Lung (tissue), 11 donors: ENCODE measurements at regions not wholly inside any gene's neighbourhood (a gene's known extent, or its start where the extent isn't known, plus 50 kb on each side); places are given as distances from the start of the nearest gene placed in this dataset.

Experiments
- ATAC-seq: fragments of 200-7000 bp; cut with Tn5 transposase; one replicate; pipeline ENCODE4 v1.9.1; 2020; ENCODE audit warnings: moderate number of reproducible peaks; ENCODE audit not compliant: insufficient read depth, low FRiP score
- DNase-seq, 3 donors: peaks; one replicate each; pipeline ENCODE4 v3.0.0-alpha.2; 2013 to 2017
- H3K27ac ChIP-seq, 2 donors: one replicate each; pipeline ENCODE4 v1.5.1; 2013; ENCODE audit warnings: mild to moderate bottlenecking in 2 of 2, moderate library complexity in 2 of 2, control low read depth in 1 of 2, inconsistent platforms in 1 of 2, low read depth in 1 of 2, low read length in 1 of 2
- H3K27me3 ChIP-seq, 3 donors: one replicate each; pipeline ENCODE4 v1.5.1; 2013; ENCODE audit warnings: low read length in 2 of 3; ENCODE audit not compliant: control insufficient read depth in 3 of 3, insufficient read depth in 3 of 3
- H3K36me3 ChIP-seq, 4 donors: one replicate each; pipeline ENCODE4 v1.5.1; 2013; ENCODE audit warnings: low read length in 4 of 4, mild to moderate bottlenecking in 1 of 4, moderate library complexity in 1 of 4; ENCODE audit not compliant: control insufficient read depth in 4 of 4, insufficient read depth in 4 of 4
- H3K4me1 ChIP-seq, 5 donors: one replicate each; pipeline ENCODE4 v1.5.1; 2013; ENCODE audit warnings: low read length in 5 of 5, mild to moderate bottlenecking in 2 of 5, moderate library complexity in 1 of 5; ENCODE audit not compliant: control insufficient read depth in 5 of 5, insufficient read depth in 5 of 5
- H3K4me3 ChIP-seq: one replicate; pipeline ENCODE4 v1.5.1; 2013; ENCODE audit warnings: mild to moderate bottlenecking, control low read depth, moderate library complexity
- H3K9ac ChIP-seq, 2 donors: one replicate each; pipeline ENCODE4 v1.5.1; 2013; ENCODE audit warnings: low read length in 2 of 2, control low read depth in 1 of 2; ENCODE audit not compliant: insufficient read depth in 1 of 2
- H3K9me3 ChIP-seq, 4 donors: one replicate each; pipeline ENCODE4 v1.5.1; 2013; ENCODE audit warnings: low read length in 3 of 4, mild to moderate bottlenecking in 1 of 4, moderate library complexity in 1 of 4; ENCODE audit not compliant: control insufficient read depth in 4 of 4, insufficient read depth in 3 of 4
- WGBS, 2 donors: extraction: QIAGEN DNeasy Blood & Tissue Kit; methylation state at CpG; one replicate each; pipeline ENCODE4 v1.1.7; 2013; 5-methylcytosine and 5-hydroxymethylcytosine counted together
- TF ChIP-seq, protein P1 (sequence below): IDR thresholded peaks from 2 replicates; pipeline ENCODE4 v1.5.1; 2012; ENCODE audit warnings: mild to moderate bottlenecking; ENCODE audit errors: control extremely low read depth, extremely low read depth
- donor health status: control.
- donor health status: control.
- donor health status: Bipolar disorder and iron deficiency.
- donor health status: healthy.
- donor health status: DM: yes; HTN: yes; CAD: no.

DNA sequence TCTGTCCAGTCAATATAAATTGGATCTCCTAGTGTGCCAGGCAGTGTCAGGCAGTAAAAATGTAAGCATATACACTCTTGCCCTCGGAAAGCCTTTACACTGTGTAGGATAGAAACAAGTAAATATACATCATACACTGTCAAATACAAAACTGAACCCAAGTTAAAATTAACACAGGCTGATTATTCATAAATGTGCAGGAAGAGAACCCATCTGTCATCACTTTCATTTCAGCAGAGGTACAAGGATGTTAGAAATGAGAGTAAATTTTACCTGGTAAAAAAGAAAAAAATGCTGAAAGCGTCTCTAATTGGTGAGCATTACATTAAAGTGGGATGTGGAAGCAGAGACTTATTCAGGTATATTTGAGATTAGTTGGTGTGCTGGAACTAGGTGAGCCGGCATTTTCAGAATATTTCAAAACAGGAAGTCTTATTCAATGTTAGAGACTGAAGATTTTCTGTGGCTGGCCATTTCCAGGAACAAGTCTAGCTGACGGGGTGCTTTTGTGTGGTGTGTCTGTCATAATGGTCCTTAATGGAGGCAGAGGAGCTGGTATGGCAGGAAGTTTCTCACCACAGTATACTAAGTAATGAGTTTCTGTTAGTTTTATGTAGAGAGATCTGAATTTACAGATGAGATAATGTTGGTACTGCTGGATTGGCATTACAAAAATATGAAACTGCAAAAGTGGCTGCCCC, 192.6 kb downstream of the CASP12 start:
- H3K9me3 ChIP-seq, result no peaks in the 10 kb centered on the region
- 23 to 24% methylated on average over 4 of the region's 4 CpGs for WGBS, 2 donors
- no peak overlapping the region for H3K9ac ChIP-seq
- no peaks in the 10 kb centered on the region for H3K27me3 ChIP-seq
- no peaks in the 10 kb centered on the region for H3K36me3 ChIP-seq
- no peak overlapping the region for H3K27ac ChIP-seq
- TF ChIP-seq, protein P1, sequence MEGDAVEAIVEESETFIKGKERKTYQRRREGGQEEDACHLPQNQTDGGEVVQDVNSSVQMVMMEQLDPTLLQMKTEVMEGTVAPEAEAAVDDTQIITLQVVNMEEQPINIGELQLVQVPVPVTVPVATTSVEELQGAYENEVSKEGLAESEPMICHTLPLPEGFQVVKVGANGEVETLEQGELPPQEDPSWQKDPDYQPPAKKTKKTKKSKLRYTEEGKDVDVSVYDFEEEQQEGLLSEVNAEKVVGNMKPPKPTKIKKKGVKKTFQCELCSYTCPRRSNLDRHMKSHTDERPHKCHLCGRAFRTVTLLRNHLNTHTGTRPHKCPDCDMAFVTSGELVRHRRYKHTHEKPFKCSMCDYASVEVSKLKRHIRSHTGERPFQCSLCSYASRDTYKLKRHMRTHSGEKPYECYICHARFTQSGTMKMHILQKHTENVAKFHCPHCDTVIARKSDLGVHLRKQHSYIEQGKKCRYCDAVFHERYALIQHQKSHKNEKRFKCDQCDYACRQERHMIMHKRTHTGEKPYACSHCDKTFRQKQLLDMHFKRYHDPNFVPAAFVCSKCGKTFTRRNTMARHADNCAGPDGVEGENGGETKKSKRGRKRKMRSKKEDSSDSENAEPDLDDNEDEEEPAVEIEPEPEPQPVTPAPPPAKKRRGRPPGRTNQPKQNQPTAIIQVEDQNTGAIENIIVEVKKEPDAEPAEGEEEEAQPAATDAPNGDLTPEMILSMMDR, result no peak
- peaks cover 0 to 11% (median 0%) of the 10 kb centered on the region in 5 donors for H3K4me1 ChIP-seq
- no peak overlapping the region for H3K4me3 ChIP-seq
- DNase-seq (peak in 2 of 3 donors; percentile 39 to 50), ATAC-seq (peak; percentile 60)

- Histone ChIP-seq H3K9me3 (no peaks in the 10 kb centered on the region), H3K4me3 (no peak overlapping the region), H3K27me3 (no peaks in the 10 kb centered on the region), H3K4me1 (peaks cover 0 to 11% (median 0%) of the 10 kb centered on the region in 5 donors), H3K27ac (no peak overlapping the region), H3K36me3 (no peaks in the 10 kb centered on the region), H3K9ac (no peak overlapping the region)
- 59 to 61% methylated on average over 1 of the region's 1 CpG for WGBS, 2 donors
- TF ChIP-seq, protein P1, result no peak
- DNase-seq, result no peak
- ATAC-seq, result no peak
Measured at GRCh38 chr11:104704888-104705287, 193.4 kb downstream of the CASP12 start.

DNA sequence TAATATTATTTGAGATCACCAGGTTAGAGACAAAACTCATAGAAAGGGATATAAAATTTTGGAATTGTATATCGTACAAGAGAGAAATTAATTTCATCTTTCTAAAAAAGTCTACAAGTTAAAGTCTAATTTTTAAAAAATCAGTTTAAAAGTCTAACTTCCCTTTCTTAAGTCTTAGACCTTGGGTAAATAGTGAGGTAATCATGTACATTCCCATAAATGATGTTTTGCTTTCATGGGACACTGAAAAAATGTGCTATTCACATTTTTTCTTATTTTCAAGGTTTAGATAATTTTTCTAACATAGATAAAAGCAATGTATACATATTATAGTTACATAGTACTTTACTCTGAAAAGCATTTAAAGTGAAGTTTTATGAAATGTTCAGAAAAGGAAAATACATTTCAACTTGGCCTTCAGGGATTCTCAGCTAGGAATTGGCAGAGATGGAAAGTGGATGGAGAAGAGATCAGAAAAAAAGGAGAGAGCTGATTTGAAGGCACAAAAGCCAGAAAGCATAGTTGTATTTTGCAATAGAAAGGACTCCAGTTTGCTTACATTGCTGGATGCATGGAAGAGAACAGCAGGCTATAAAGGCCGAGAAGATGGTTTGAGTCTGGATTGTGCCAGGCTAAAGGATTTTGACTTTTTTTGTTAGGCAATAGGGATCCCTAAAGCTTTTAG, 194.0 kb downstream of the CASP12 start:
- Histone ChIP-seq H3K9me3 (no peaks in the 10 kb centered on the region), H3K27ac (no peak overlapping the region), H3K4me1 (peaks cover 0 to 8% (median 0%) of the 10 kb centered on the region in 5 donors), H3K4me3 (no peak overlapping the region), H3K9ac (no peak overlapping the region), H3K36me3 (no peaks in the 10 kb centered on the region), H3K27me3 (no peaks in the 10 kb centered on the region)
- DNase-seq (no peak), ATAC-seq (no peak)
- WGBS, 2 donors, result 84 to 85% methylated on average over 2 of the region's 2 CpGs
- TF ChIP-seq, protein P1, result no peak
